ENCODE measurements at regions not wholly inside any gene's neighbourhood (a gene's known extent, or its start where the extent isn't known, plus 50 kb on each side); places are given as distances from the start of the nearest gene placed in this dataset.

- no peak overlapping the region for H3K9ac ChIP-seq (ENCODE audit: low read depth, low read length)
- no peaks in the 10 kb centered on the region for H3K27me3 ChIP-seq (ENCODE audit: control insufficient read depth, insufficient read depth, low read length)
- H3K4me1 ChIP-seq (ENCODE audit: control insufficient read depth, insufficient read depth, low read length) = peaks cover 14% of the 10 kb centered on the region
- no peak overlapping the region for H3K4me3 ChIP-seq (ENCODE audit: low read length)
- no peaks in the 10 kb centered on the region for H3K36me3 ChIP-seq (ENCODE audit: insufficient read depth, low read length)
- H3K4me2 ChIP-seq (ENCODE audit: low read length) = no peak overlapping the region
- H3K9me3 ChIP-seq (replicated peaks; ENCODE audit: low read length) = no peaks in the 10 kb centered on the region
Measured at GRCh38 chr13:72527333-72527732, 200.1 kb downstream of the MZT1 start.

DNA sequence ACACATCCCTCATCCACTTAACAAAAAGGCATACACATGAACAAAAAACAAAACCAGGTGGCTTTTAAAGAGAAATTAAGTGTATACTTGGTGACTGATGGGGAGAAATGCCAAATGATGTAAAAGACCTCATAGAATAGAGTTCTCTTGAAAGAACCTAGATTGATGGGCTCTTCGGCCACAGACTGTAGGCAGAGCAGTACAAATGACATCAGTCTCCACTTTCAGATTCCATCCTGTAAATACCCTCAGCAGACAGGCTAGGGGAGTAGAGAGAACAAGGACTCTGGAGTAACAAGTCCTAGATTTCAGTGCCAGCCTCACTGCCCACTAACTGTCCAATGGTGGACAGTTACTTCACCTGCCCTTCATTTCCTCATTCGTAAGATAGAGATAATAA, 203.8 kb downstream of the MZT1 start:
- H3K4me1 ChIP-seq (ENCODE audit: control insufficient read depth, insufficient read depth, low read length) = no peaks in the 10 kb centered on the region
- no peak overlapping the region for H3K4me2 ChIP-seq (ENCODE audit: low read length)
- H3K36me3 ChIP-seq (ENCODE audit: insufficient read depth, low read length) = no peaks in the 10 kb centered on the region
- H3K4me3 ChIP-seq (ENCODE audit: low read length) = no peak overlapping the region
- no peaks in the 10 kb centered on the region for H3K9me3 ChIP-seq (replicated peaks; ENCODE audit: low read length)
- H3K27me3 ChIP-seq (ENCODE audit: control insufficient read depth, insufficient read depth, low read length) = no peaks in the 10 kb centered on the region
- H3K9ac ChIP-seq (ENCODE audit: low read depth, low read length) = no peak overlapping the region

GRCh38 chr13:72523049-72523448, 204.4 kb downstream of the MZT1 start:
- Histone ChIP-seq H3K4me1 (ENCODE audit: control insufficient read depth, insufficient read depth, low read length) (no peaks in the 10 kb centered on the region), H3K4me2 (ENCODE audit: low read length) (no peak overlapping the region), H3K9ac (ENCODE audit: low read depth, low read length) (no peak overlapping the region), H3K27me3 (ENCODE audit: control insufficient read depth, insufficient read depth, low read length) (no peaks in the 10 kb centered on the region), H3K4me3 (ENCODE audit: low read length) (no peak overlapping the region), H3K9me3 (replicated peaks; ENCODE audit: low read length) (no peaks in the 10 kb centered on the region), H3K36me3 (ENCODE audit: insufficient read depth, low read length) (no peaks in the 10 kb centered on the region)

DNA sequence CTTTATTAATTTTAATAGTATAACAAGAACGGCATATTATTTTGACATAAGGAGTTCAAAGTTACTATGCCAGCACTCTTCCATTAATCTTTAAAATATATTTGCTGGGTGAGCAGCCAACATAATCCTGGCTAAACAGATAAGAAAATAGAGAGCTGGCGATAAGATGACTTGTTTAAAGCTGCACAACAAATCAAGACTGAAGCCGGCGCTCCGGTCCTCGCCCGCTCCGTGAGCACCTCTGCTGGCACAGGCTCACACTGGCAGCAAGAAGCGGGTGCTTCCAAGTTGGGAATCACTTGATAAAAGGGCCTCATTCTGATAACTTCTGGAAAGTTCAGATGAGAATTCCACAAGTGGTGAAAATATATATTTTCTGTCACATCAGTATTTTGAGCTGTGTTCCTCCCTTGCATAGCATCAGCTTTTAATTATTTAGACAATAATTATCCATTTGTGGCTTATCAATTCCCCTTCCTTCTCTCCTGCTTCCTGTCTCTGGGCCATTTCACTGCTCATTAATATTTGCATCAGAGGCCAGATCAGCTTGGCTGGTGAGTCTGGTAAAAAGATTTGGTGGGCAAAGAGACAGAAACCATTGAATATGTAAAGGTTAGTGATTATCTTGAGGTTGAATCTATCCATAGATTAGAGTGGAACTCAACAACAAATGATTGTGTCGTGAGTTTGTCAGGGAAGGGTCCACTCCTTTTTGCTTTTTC, 205.3 kb downstream of the MZT1 start:
- no peak overlapping the region for H3K9ac ChIP-seq (ENCODE audit: low read depth, low read length)
- no peaks in the 10 kb centered on the region for H3K4me1 ChIP-seq (ENCODE audit: control insufficient read depth, insufficient read depth, low read length)
- H3K4me3 ChIP-seq (ENCODE audit: low read length) = no peak overlapping the region

DNA sequence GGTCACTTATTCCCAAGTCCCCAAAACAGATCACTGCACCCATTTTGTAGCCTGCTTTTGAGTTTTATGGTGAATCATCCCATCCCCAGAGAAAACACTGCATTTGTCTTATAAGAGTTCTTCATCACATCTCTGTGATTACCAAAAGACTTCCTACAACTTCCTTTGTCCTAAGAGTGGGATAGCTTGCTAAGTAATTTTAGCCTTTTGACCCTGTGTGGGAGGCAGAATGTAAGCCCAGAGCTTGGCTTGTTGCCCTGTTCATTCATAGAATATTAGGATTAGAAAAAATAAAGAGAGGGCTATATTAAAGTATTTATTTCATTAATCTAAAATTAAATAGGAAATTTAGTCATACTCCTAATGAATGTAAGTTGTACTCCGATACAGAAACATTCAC, 213.3 kb downstream of the MZT1 start:
- Histone ChIP-seq H3K36me3 (ENCODE audit: insufficient read depth, low read length) (no peaks in the 10 kb centered on the region), H3K9me3 (replicated peaks; ENCODE audit: low read length) (no peaks in the 10 kb centered on the region), H3K4me1 (ENCODE audit: control insufficient read depth, insufficient read depth, low read length) (peaks cover 9% of the 10 kb centered on the region), H3K4me2 (ENCODE audit: low read length) (no peak overlapping the region), H3K9ac (ENCODE audit: low read depth, low read length) (no peak overlapping the region), H3K27me3 (ENCODE audit: control insufficient read depth, insufficient read depth, low read length) (no peaks in the 10 kb centered on the region), H3K4me3 (ENCODE audit: low read length) (no peak overlapping the region)

More for the DNA sequence above, 205.3 kb downstream of the MZT1 start:
- Histone ChIP-seq H3K9me3 (replicated peaks; ENCODE audit: low read length) (no peaks in the 10 kb centered on the region), H3K27me3 (ENCODE audit: control insufficient read depth, insufficient read depth, low read length) (no peaks in the 10 kb centered on the region), H3K36me3 (ENCODE audit: insufficient read depth, low read length) (no peaks in the 10 kb centered on the region), H3K4me2 (ENCODE audit: low read length) (no peak overlapping the region)

DNA sequence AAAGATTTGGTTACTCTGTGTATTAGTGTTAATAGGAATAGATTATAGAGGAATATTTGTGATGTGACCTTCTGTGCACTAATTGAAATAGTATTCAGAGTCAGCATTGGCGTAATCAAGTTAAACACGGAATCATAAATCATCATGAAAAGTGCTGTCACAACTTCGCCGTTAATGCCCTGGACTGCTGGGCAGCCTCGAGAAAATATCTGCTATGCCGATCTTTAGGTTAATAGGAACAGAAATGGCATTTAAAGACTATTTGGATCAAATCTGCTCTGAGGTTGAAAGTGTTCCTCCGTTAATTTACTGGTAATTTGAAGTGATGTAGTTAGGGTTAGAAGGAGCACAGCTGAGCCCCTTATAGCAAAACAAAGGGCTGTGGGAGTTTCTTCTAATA, 219.0 kb downstream of the MZT1 start:
- no peaks in the 10 kb centered on the region for H3K27me3 ChIP-seq (ENCODE audit: control insufficient read depth, insufficient read depth, low read length)
- no peak overlapping the region for H3K4me2 ChIP-seq (ENCODE audit: low read length)
- no peak overlapping the region for H3K4me3 ChIP-seq (ENCODE audit: low read length)
- H3K9ac ChIP-seq (ENCODE audit: low read depth, low read length) = no peak overlapping the region
- no peaks in the 10 kb centered on the region for H3K36me3 ChIP-seq (ENCODE audit: insufficient read depth, low read length)
- H3K9me3 ChIP-seq (replicated peaks; ENCODE audit: low read length) = no peaks in the 10 kb centered on the region
- H3K4me1 ChIP-seq (ENCODE audit: control insufficient read depth, insufficient read depth, low read length) = peaks cover 10% of the 10 kb centered on the region

GRCh38 chr13:72507416-72508199, 219.8 kb downstream of the MZT1 start:
- Histone ChIP-seq H3K4me3 (ENCODE audit: low read length) (peak overlapping the region; percentile 62), H3K4me2 (ENCODE audit: low read length) (peak overlapping the region; percentile 71), H3K9me3 (replicated peaks; ENCODE audit: low read length) (no peaks in the 10 kb centered on the region), H3K4me1 (ENCODE audit: control insufficient read depth, insufficient read depth, low read length) (peaks cover 10% of the 10 kb centered on the region), H3K36me3 (ENCODE audit: insufficient read depth, low read length) (no peaks in the 10 kb centered on the region), H3K27me3 (ENCODE audit: control insufficient read depth, insufficient read depth, low read length) (no peaks in the 10 kb centered on the region), H3K9ac (ENCODE audit: low read depth, low read length) (peak overlapping the region; percentile 28)

DNA sequence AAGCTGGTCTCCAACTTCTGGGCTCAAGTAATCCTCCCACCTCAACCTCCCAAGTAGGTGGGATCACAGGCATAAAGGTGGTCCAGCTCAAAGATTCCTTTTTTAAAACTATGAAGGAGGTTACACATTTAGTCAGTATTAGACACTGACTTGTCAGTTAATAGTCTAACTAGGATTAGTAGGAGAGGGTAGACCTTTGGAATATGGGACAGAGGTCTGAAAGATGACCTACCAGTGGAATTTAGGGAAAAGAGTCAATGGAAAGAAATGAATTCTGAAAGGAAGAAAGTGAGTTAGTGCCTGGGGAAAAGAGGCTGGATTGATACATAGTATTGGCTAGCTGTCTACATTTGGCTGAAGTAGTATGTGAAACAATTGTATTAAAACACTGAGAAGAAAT, 220.7 kb downstream of the MZT1 start:
- H3K4me2 ChIP-seq (ENCODE audit: low read length) = no peak overlapping the region
- no peak overlapping the region for H3K4me3 ChIP-seq (ENCODE audit: low read length)
- H3K36me3 ChIP-seq (ENCODE audit: insufficient read depth, low read length) = no peaks in the 10 kb centered on the region
- no peak overlapping the region for H3K9ac ChIP-seq (ENCODE audit: low read depth, low read length)
- H3K27me3 ChIP-seq (ENCODE audit: control insufficient read depth, insufficient read depth, low read length) = no peaks in the 10 kb centered on the region
- H3K9me3 ChIP-seq (replicated peaks; ENCODE audit: low read length) = no peaks in the 10 kb centered on the region
- peaks cover 10% of the 10 kb centered on the region for H3K4me1 ChIP-seq (ENCODE audit: control insufficient read depth, insufficient read depth, low read length)

DNA sequence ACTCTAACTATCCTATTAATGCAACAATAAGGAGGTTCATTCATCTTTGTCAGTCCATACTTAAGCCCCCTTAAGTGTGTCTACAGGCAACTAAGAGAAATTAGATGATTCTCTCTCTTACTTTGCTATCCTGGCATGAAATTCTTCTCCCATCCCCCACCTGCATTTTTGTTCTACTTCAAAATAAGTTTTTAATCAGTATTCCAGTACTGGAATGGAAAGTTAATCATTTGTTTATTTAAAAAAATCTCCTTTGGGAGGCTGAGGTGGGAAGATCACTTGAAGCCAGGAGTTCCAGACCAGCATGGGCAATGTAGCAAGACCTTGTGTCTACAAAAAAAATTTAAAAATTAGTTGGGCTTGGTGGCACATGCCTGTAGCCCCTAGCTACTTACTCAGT, 222.1 kb downstream of the MZT1 start:
- Histone ChIP-seq H3K36me3 (ENCODE audit: insufficient read depth, low read length) (no peaks in the 10 kb centered on the region), H3K4me1 (ENCODE audit: control insufficient read depth, insufficient read depth, low read length) (peaks cover 10% of the 10 kb centered on the region), H3K9ac (ENCODE audit: low read depth, low read length) (no peak overlapping the region), H3K4me2 (ENCODE audit: low read length) (no peak overlapping the region), H3K4me3 (ENCODE audit: low read length) (no peak overlapping the region), H3K9me3 (replicated peaks; ENCODE audit: low read length) (no peaks in the 10 kb centered on the region), H3K27me3 (ENCODE audit: control insufficient read depth, insufficient read depth, low read length) (no peaks in the 10 kb centered on the region)

DNA sequence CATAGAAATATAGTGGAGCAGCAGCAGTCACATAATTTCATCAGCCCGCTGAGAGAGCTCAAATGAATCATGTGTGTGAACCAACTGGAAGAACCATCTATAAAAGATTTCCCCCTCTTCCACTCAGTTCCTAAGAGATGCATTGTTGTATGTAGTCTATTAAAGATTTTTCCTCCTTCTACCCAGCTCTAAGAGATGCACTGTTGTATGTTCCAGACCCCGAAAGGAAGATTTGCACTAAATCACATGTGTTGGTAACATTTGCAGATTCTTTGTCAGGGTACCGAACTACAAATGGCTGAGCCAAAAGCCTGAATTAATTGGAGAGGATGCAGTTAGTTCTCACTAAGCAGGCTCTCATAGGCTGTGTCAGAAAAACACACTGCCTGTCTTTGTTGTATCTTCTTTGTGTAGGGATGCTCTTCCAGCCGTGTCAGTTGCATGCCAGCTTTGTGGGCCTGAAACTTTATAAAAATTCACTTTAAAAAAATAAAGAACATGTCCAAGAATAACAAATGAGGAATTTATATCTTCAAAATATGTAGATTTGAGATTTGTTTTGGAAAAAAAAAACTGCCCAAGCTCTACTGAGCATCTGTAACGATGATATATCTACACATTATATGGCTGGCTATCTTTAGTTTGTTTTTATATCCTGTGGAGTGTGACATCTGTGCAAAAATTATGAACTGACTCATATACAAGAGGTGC, 223.1 kb downstream of the MZT1 start:
- Histone ChIP-seq H3K27me3 (ENCODE audit: control insufficient read depth, insufficient read depth, low read length) (no peaks in the 10 kb centered on the region), H3K4me2 (ENCODE audit: low read length) (peak overlapping the region; percentile 13), H3K9me3 (replicated peaks; ENCODE audit: low read length) (no peaks in the 10 kb centered on the region), H3K36me3 (ENCODE audit: insufficient read depth, low read length) (no peaks in the 10 kb centered on the region), H3K9ac (ENCODE audit: low read depth, low read length) (no peak overlapping the region), H3K4me3 (ENCODE audit: low read length) (no peak overlapping the region), H3K4me1 (ENCODE audit: control insufficient read depth, insufficient read depth, low read length) (peaks cover 10% of the 10 kb centered on the region)

DNA sequence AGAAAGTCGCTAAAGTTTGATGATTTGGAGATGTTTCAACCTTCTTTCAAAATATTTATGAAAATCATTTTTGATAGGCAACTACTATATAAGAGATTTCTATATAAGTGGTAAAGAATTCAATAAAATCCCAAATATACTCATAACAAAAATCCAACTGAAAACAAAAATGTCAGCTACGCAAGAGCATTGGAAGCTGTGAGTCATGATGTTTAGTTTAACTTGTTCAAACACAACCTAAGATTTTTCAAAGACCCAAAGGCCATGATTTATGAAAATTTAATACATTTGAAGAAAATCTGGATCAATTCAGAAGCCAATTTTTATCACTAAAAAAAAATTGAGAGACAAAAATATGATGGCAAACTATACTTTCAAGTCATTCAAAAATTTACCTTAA, 226.6 kb downstream of the MZT1 start:
- H3K9me3 ChIP-seq (replicated peaks; ENCODE audit: low read length) = no peaks in the 10 kb centered on the region
- no peak overlapping the region for H3K4me2 ChIP-seq (ENCODE audit: low read length)
- H3K4me1 ChIP-seq (ENCODE audit: control insufficient read depth, insufficient read depth, low read length) = peaks cover 10% of the 10 kb centered on the region
- no peak overlapping the region for H3K9ac ChIP-seq (ENCODE audit: low read depth, low read length)
- no peaks in the 10 kb centered on the region for H3K36me3 ChIP-seq (ENCODE audit: insufficient read depth, low read length)
- H3K27me3 ChIP-seq (ENCODE audit: control insufficient read depth, insufficient read depth, low read length) = no peaks in the 10 kb centered on the region
- H3K4me3 ChIP-seq (ENCODE audit: low read length) = no peak overlapping the region
